HG02973 (cell line): ENCODE measurements at regions not wholly inside any gene's neighbourhood (a gene's known extent, or its start where the extent isn't known, plus 50 kb on each side); places are given as distances from the start of the nearest gene placed in this dataset.
"Not testable (repeated sequence)": the region's sequence is repeated elsewhere in the genome, so short reads cannot be mapped to it uniquely, and the experiment has no call there.

Experiments
- ATAC-seq: cut with Tn5 transposase; IDR thresholded peaks from one replicate; pipeline ENCODE4 v1.9.1; 2021; ENCODE audit warnings: moderate library complexity; ENCODE audit not compliant: unreplicated experiment

- no peak for ATAC-seq
Measured at GRCh38 chr2:84223191-84223590, 235.9 kb downstream of the SUCLG1 start.

- ATAC-seq, result not testable (repeated sequence)
Measured at GRCh38 chr2:84221102-84221501, 238.0 kb downstream of the SUCLG1 start.

DNA sequence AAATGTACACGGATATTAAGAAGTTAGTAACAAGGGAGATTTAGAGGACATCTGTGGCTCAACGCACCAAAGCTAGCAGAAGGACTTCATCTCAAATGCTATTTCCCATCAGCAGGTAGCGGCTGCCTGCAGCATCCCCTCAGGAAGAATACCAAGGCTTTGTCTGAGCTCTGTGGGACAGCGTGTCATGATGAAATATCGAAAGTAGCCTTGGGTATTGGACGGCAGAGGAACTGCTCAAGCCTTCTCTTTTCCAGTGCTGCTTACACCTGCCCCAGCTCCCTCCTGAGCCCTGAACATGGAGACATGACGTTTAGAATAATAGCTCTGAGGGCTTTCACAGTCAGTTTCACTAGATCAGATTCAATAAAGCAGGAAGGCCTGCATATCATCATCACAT lies 241.6 kb downstream of the SUCLG1 start:
- no peak for ATAC-seq

GRCh38 chr2:84214455-84214854 lies 244.6 kb downstream of the SUCLG1 start:
- ATAC-seq, result no peak

- peak; percentile 96 for ATAC-seq
Measured at GRCh38 chr2:84212611-84213314, 246.3 kb downstream of the SUCLG1 start.

DNA sequence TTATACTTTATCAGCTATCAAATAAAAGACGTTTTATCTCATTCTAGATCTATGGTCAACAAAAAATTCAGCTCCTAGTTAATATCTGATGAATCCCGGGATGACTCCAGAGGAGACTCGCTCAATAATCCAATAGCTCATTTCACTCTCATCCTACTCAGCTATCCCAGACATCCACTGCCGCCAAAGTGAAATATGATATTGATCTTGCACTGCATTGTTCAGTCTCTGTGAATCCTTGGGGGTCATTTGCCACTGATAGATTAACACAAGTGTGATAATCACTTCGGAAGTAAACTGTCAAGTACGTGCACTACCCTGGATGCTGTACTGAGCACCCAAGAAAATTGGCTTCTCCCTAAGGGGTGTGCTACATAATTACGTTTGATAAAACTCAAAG lies 249.1 kb downstream of the SUCLG1 start:
- no peak for ATAC-seq

GRCh38 chr2:84204995-84205394 lies 254.1 kb downstream of the SUCLG1 start:
- no peak for ATAC-seq

- ATAC-seq, result no peak
Measured at GRCh38 chr2:84202166-84202565, 256.9 kb downstream of the SUCLG1 start.

GRCh38 chr2:84201158-84201557 lies 257.9 kb downstream of the SUCLG1 start:
- ATAC-seq, result no peak

DNA sequence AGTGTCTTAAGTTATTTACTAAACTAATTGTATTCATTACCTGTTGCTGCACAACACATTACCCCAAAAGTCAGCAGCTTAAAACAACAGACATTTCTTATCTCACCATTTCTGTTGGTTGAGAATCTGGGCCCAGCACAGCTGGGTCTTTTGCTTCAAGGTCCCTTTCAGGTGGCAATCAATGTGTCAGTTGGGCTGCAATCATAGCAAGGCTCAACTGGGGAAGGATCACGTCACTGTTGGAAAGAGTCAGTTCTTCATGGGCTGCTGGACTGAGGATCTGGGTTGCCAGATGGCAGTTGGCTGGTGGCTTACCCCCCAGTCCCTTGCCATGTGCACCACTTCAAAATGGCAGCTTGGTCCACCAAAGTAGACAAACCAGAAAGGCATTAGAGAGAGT lies 261.2 kb downstream of the SUCLG1 start:
- ATAC-seq, result no peak

DNA sequence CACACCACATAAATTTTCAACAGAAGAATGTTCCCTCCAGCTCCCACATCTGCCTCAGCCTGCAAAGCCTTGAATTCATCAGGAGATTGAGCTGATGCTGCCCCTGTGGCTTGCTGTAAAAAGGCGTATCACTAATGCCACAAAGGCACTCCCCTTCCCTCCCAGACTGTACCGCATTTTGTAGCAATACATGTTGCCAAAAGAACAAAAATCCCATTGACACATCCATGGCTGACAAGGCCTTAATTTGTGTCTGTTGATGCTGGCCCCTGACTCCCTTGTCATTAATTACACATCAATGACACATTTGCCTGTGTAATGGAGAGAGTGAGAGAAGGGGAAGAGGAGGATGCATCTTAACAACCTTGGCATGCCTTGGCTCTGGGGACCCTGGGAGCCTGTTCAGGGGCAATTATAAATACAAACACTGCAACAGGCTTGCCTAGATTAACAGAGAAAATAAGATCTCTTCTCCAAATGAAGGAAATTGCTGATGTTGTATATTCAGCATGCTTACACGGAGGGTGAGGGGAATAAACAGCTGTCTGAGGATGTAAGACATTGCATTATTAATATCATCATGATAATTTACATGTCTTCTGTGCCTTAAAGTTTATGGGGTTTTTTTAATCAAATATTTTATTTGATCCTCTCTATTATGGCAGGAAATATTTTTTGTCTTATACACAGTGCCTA lies 264.0 kb downstream of the SUCLG1 start:
- no peak for ATAC-seq

DNA sequence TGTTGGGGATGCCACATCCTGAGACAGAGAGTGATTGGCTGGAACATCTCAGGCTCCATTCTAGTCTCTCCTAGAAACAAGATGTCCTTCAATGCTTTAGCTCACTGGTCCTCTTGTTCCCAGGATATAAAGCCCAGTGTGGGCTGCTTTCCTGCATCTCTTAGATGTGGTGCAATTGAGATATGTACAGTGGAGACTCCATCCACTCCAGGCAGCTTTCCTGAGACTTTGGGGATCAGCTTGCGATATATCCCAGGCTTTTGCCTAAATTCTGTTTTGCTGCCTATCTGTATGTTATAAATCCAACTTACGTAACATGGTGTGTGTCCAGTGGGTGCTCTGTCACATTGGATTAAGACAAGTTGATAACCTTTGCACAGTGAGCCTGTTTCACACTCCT lies 264.9 kb downstream of the SUCLG1 start:
- ATAC-seq, result no peak

GRCh38 chr2:84187258-84187657 lies 271.8 kb downstream of the SUCLG1 start:
- ATAC-seq, result no peak

- ATAC-seq, result no peak
Measured at GRCh38 chr2:84181927-84182326, 277.2 kb downstream of the SUCLG1 start.

GRCh38 chr2:84177733-84178132 lies 281.3 kb downstream of the SUCLG1 start:
- ATAC-seq, result no peak

DNA sequence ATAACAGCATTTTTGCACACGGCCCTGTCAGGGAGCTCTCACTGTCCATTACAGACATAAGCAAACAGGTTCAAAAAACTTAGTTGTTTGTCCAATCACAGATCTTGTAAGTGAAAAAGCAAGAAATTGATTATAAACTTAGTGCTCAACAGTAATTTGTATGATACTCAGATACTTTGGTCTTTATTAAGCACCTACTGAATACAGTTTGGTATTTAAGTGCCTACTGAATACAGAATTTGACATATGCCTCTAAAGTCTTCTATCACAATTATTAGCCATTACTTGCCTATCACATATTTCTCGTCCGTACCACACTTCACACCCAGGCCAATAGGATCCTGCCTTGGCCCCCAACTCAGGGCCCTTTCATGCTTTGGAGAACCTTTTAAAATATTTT lies 283.1 kb downstream of the SUCLG1 start:
- ATAC-seq, result no peak

DNA sequence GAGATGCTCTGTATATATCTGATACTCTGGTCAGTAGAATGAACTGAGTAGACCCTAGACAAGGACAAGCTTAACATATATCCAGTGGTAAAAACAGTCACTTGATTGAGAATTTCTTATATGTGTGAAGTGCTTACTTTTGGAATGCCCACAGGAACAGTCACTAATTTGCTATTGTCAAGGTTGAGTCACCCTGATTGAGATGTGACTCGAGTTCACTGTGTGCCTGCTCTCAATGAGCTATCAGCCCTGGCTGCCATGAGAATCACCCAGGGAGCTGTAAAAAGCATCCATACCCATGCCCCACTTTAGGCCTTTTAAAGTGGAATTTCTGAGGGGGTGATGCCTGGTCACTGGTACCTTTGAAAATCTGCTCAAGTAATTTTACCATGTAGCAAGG lies 283.7 kb downstream of the SUCLG1 start:
- no peak for ATAC-seq

DNA sequence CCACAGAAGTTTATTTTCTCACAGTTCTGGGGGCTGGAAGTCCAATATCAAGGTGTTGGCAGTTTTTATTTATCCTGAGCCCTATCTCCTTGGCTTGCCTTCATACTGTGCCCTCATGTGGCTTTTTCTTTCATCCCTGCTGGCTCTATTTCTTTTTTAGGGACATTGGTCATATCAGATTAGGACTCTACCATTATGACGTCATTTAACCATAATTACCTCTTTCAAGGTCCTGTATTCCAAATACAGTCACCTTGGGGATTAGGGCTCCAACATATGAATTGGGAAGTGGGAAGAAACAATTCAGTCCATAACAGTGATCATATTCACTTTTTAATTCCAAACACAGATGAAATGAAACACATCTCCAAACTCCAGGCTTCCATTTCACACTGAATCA lies 286.0 kb downstream of the SUCLG1 start:
- ATAC-seq, result no peak

GRCh38 chr2:84170979-84171378 lies 288.1 kb downstream of the SUCLG1 start:
- ATAC-seq, result no peak

DNA sequence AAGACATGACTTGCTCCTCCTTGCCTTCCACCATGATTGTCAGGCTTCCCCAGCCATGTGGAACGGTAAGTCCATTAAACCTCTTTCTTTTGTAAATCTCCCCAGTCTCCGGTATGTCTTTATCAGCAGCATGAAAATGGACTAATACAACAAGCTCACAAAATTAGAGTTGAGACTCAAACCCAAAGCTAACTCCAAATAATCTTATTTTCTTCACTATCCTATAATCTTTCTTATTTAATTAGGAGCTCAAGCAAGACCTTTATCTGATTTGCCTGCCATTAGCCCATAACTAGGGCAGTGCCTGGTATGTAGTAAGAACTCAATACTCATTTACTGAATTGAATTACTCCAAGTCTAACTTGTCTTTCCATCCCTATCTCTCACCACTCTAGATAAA lies 289.2 kb downstream of the SUCLG1 start:
- ATAC-seq, result no peak

DNA sequence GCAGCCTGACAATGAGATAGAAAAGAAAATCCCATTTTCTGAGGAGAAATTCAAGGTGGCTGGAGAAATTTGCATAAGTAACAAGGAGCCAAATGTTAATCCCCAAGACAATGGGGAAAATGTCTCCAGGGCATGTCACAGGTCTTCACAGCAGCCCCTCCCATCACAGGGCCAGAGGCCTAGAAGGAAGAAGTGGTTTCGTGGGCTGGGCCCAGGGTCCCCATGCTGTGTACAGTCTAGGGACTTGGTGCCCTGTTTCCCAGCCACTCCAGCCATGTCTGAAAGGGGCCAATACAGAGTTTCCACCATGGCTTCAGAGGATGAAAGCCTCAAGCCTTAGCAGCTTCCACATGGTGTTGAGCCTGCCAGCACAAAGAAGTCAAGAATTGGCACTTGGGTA lies 290.5 kb downstream of the SUCLG1 start:
- ATAC-seq, result not testable (repeated sequence)

DNA sequence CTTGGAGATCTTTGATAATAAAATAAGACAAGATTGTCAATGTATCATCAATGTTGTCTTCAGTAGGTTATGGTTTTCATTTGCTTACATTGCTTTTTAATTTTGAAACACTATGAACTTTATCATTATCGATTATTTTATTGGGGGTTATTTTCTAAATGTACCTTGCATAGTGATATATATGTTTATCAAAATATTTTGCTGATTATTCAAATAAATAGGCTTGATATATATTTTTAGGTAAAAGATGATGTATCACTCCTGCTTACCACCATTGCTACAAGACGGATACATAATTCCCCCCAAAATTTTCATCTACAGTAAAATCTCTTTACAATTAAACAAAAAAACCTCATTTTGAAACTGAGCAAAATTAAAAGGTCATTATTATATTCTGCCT lies 293.8 kb downstream of the SUCLG1 start:
- ATAC-seq, result no peak

DNA sequence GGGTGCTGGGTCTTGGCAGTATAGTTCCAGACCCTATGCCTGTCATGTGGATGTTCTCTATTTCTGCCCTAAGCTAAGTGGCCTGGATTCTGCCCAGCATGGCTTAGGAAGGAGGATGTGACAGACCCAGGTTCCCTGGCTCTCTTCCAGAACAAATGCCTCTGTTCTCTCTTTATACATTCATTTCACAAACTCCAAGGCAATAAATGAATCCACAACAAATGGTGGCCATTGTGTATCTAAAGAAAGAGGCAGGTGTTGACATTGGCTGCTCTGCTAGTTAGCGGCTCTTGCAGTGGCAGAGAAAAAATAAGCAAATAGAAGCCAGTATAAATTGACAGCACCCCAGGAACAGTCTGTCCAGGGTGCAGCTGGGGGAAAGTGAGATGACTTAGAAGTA lies 298.6 kb downstream of the SUCLG1 start:
- no peak for ATAC-seq
